ENCODE measurements at regions not wholly inside any gene's neighbourhood (a gene's known extent, or its start where the extent isn't known, plus 50 kb on each side); places are given as distances from the start of the nearest gene placed in this dataset.

DNA sequence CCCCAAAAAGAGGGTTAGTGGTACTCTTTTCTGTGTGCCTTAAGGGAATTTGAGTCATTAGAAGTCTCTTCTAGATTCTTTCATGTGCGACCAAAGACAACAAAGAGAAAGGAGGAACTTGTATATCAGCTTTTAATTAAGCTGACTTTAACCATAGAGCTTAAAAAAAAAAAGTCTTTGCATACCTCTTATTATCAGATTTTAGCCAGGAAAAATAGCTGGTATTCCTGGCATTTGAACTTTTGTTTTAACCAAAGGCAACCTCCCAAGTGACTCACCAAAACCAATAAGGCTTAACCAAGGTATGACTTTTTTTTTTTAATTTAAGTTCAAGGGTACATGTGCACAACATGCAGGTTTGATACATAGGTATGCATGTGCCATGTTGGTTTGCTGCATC is 375.0 kb downstream of the CDC5L start:
- Histone ChIP-seq H3K4me1 (no peaks in the 10 kb centered on the region), H3K27me3 (no peaks in the 10 kb centered on the region), H3K36me3 (no peaks in the 10 kb centered on the region), H3K4me3 (no peak overlapping the region), H3K27ac (no peak overlapping the region), H3K9me3 (peaks cover 20% of the 10 kb centered on the region)
- intact Hi-C loops (cut with DNase I), result no loop called here
- DNase-seq, result no peak
- no peak for TF ChIP-seq CTCF (IDR thresholded peaks at IDR 0.05)
- ATAC-seq, result no peak

- peak; percentile 62 for ATAC-seq
Observed at GRCh38 chr6:44771647-44772415, 384.3 kb downstream of the CDC5L start.

DNA sequence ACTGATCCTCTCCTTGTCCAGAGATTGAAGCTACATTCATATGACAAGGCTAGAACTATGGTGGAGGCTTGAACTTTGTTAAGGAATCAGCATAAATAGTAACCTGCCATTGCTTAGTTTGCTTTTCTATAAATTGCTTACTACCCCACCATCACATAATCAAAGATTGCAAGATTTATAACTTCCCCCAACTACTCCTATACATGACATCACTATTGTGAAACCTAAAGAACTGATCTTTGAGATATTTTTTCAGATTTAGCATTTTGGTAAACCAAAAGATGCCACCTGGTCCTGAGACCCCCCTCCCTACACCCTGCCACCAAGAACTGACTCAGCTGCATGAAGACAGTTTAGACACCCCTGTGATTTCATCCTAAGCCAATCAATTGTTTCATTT is 385.3 kb downstream of the CDC5L start:
- intact Hi-C loops (cut with DNase I), result no loop called here
- Histone ChIP-seq H3K36me3 (no peaks in the 10 kb centered on the region), H3K9me3 (no peaks in the 10 kb centered on the region), H3K27me3 (no peaks in the 10 kb centered on the region), H3K27ac (no peak overlapping the region), H3K4me3 (no peak overlapping the region), H3K4me1 (no peaks in the 10 kb centered on the region)
- ATAC-seq (no peak), DNase-seq (no peak)
- no peak for TF ChIP-seq CTCF (IDR thresholded peaks at IDR 0.05)

More at GRCh38 chr6:44771647-44772415, 384.3 kb downstream of the CDC5L start:
- H3K36me3 ChIP-seq, result no peaks in the 10 kb centered on the region
- no peak overlapping the region for H3K27ac ChIP-seq
- H3K9me3 ChIP-seq, result no peaks in the 10 kb centered on the region
- DNase-seq, result no peak
- no peaks in the 10 kb centered on the region for H3K4me1 ChIP-seq
- intact Hi-C loops (cut with DNase I), result no loop called here
- no peak overlapping the region for H3K4me3 ChIP-seq
- no peak for TF ChIP-seq CTCF (IDR thresholded peaks at IDR 0.05)
- H3K27me3 ChIP-seq, result no peaks in the 10 kb centered on the region

DNA sequence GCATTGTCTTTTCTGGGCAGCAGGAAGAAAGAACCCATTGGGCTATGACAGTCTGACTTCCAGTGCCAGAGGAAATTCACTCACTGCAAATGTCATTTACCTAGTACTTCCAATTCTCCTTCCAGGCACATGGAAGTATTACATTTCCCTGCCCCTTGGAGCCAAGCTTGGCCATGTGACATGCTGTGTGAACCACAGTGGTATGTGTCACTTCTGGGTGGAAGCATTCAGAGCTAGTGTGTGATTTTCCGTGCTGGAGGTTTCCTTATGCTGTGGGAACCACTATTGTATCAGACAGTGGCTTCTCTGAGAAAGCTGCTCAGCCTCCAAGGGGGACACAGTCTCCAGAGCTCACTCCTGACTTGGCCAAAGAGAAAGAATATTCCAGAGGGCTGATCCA is 387.6 kb downstream of the CDC5L start:
- H3K36me3 ChIP-seq, result no peaks in the 10 kb centered on the region
- no peak for ATAC-seq
- TF ChIP-seq CTCF (IDR thresholded peaks at IDR 0.05), result no peak
- DNase-seq, result no peak
- H3K4me1 ChIP-seq, result no peaks in the 10 kb centered on the region
- no peak overlapping the region for H3K27ac ChIP-seq
- H3K4me3 ChIP-seq, result no peak overlapping the region
- H3K27me3 ChIP-seq, result no peaks in the 10 kb centered on the region
- no peaks in the 10 kb centered on the region for H3K9me3 ChIP-seq
- intact Hi-C loops (cut with DNase I), result no loop called here

GRCh38 chr6:44776344-44776743 is 388.8 kb downstream of the CDC5L start:
- TF ChIP-seq CTCF (IDR thresholded peaks at IDR 0.05), result no peak
- intact Hi-C loops (cut with DNase I), result no loop called here
- no peaks in the 10 kb centered on the region for H3K4me1 ChIP-seq
- H3K36me3 ChIP-seq, result no peaks in the 10 kb centered on the region
- no peaks in the 10 kb centered on the region for H3K9me3 ChIP-seq
- H3K4me3 ChIP-seq, result no peak overlapping the region
- no peaks in the 10 kb centered on the region for H3K27me3 ChIP-seq
- no peak for ATAC-seq
- DNase-seq, result no peak
- no peak overlapping the region for H3K27ac ChIP-seq

- DNase-seq, result no peak
- H3K4me3 ChIP-seq, result no peak overlapping the region
- TF ChIP-seq CTCF (IDR thresholded peaks at IDR 0.05), result no peak
- H3K9me3 ChIP-seq, result no peaks in the 10 kb centered on the region
- intact Hi-C loops (cut with DNase I), result no loop called here
- H3K27me3 ChIP-seq, result no peaks in the 10 kb centered on the region
- no peak for ATAC-seq
- H3K4me1 ChIP-seq, result no peaks in the 10 kb centered on the region
- no peak overlapping the region for H3K27ac ChIP-seq
- no peaks in the 10 kb centered on the region for H3K36me3 ChIP-seq
Observed at GRCh38 chr6:44778513-44778912, 391.0 kb downstream of the CDC5L start.

All from upper lobe of right lung (tissue), 1 donor.